Stimulated activated CD4-positive, alpha-beta T cell treated with anti-CD3 and anti-CD28 coated beads, Interleukin-4, amount 100 ng/mL, for 48 hours (primary cell): ENCODE measurements at regions not wholly inside any gene's neighbourhood (a gene's known extent, or its start where the extent isn't known, plus 50 kb on each side); places are given as distances from the start of the nearest gene placed in this dataset.

ENCODE experiments used
- DNase-seq, 2 donors: peaks; one replicate each; pipeline ENCODE4 v3.0.0-alpha.2; 2020; ENCODE audit warnings: low read depth in 2 of 2

- DNase-seq: no peak
Measured at GRCh38 chr1:67560580-67561255, 124.3 kb upstream of the GADD45A start.

- DNase-seq: peak; percentile 86 to 93
Measured at GRCh38 chr1:67561704-67562113, 123.3 kb upstream of the GADD45A start.

GRCh38 chr1:67563684-67564083 lies 121.3 kb upstream of the GADD45A start:
- no peak for DNase-seq

- no peak for DNase-seq
Measured at GRCh38 chr1:67564193-67564592, 120.8 kb upstream of the GADD45A start.

- no peak for DNase-seq
Measured at GRCh38 chr1:67566803-67567377, 118.1 kb upstream of the GADD45A start.

- no peak for DNase-seq
Measured at GRCh38 chr1:67570486-67571143, 114.4 kb upstream of the GADD45A start.

GRCh38 chr1:67571406-67571805 lies 113.6 kb upstream of the GADD45A start:
- no peak for DNase-seq

GRCh38 chr1:67571901-67572593 lies 113.0 kb upstream of the GADD45A start:
- no peak for DNase-seq

GRCh38 chr1:67572594-67573221 lies 112.3 kb upstream of the GADD45A start:
- no peak for DNase-seq

- no peak for DNase-seq
Measured at GRCh38 chr1:67573311-67573872, 111.6 kb upstream of the GADD45A start.

- no peak for DNase-seq
Measured at GRCh38 chr1:67574221-67574620, 110.8 kb upstream of the GADD45A start.

- DNase-seq: no peak
Measured at GRCh38 chr1:67575861-67576260, 109.1 kb upstream of the GADD45A start.

GRCh38 chr1:67576474-67576873 lies 108.5 kb upstream of the GADD45A start:
- no peak for DNase-seq

GRCh38 chr1:67577646-67578045 lies 107.4 kb upstream of the GADD45A start:
- no peak for DNase-seq

- DNase-seq: no peak
Measured at GRCh38 chr1:67578397-67579020, 106.5 kb upstream of the GADD45A start.

GRCh38 chr1:67579623-67580394 lies 105.2 kb upstream of the GADD45A start:
- DNase-seq: no peak

- no peak for DNase-seq
Measured at GRCh38 chr1:67580691-67581403, 104.2 kb upstream of the GADD45A start.

GRCh38 chr1:67582625-67583461 lies 102.2 kb upstream of the GADD45A start:
- DNase-seq: no peak

GRCh38 chr1:67583462-67583950 lies 101.5 kb upstream of the GADD45A start:
- DNase-seq: no peak
